ENCODE measurements at regions not wholly inside any gene's neighbourhood (a gene's known extent, or its start where the extent isn't known, plus 50 kb on each side); places are given as distances from the start of the nearest gene placed in this dataset.
A peak's percentile ranks its signal among the peaks of the same experiment; 100 is the strongest.
"Not testable (repeated sequence)": the region's sequence is repeated elsewhere in the genome, so short reads cannot be mapped to it uniquely, and the experiment has no call there.

- peak; percentile 37 for DNase-seq (ENCODE audit: extremely low read depth, low read depth)
Observed at GRCh38 chr5:24110004-24110615, 534.7 kb downstream of the CDH10 start.

GRCh38 chr5:24112420-24112819, 532.4 kb downstream of the CDH10 start:
- no peak for DNase-seq (ENCODE audit: extremely low read depth, low read depth)

GRCh38 chr5:24118351-24118750, 526.4 kb downstream of the CDH10 start:
- no peak for DNase-seq (ENCODE audit: extremely low read depth, low read depth)

- DNase-seq (ENCODE audit: extremely low read depth, low read depth) = no peak
Observed at GRCh38 chr5:24135536-24135935, 509.2 kb downstream of the CDH10 start.

GRCh38 chr5:24141046-24141445, 503.7 kb downstream of the CDH10 start:
- DNase-seq (ENCODE audit: extremely low read depth, low read depth) = no peak

- no peak for DNase-seq (ENCODE audit: extremely low read depth, low read depth)
Observed at GRCh38 chr5:24142341-24142740, 502.4 kb downstream of the CDH10 start.

GRCh38 chr5:24145806-24146205, 499.0 kb downstream of the CDH10 start:
- no peak for DNase-seq (ENCODE audit: extremely low read depth, low read depth)

- DNase-seq (ENCODE audit: extremely low read depth, low read depth) = no peak
Observed at GRCh38 chr5:24161559-24161958, 483.2 kb downstream of the CDH10 start.

GRCh38 chr5:24162343-24162742, 482.4 kb downstream of the CDH10 start:
- DNase-seq (ENCODE audit: extremely low read depth, low read depth) = no peak

GRCh38 chr5:24163091-24163490, 481.7 kb downstream of the CDH10 start:
- no peak for DNase-seq (ENCODE audit: extremely low read depth, low read depth)

- no peak for DNase-seq (ENCODE audit: extremely low read depth, low read depth)
Observed at GRCh38 chr5:24167806-24168205, 477.0 kb downstream of the CDH10 start.

- DNase-seq (ENCODE audit: extremely low read depth, low read depth) = no peak
Observed at GRCh38 chr5:24170026-24170425, 474.8 kb downstream of the CDH10 start.

- not testable (repeated sequence) for DNase-seq (ENCODE audit: extremely low read depth, low read depth)
Observed at GRCh38 chr5:24170930-24171329, 473.8 kb downstream of the CDH10 start.

- DNase-seq (ENCODE audit: extremely low read depth, low read depth) = no peak
Observed at GRCh38 chr5:24177821-24178220, 467.0 kb downstream of the CDH10 start.

GRCh38 chr5:24183981-24184380, 460.8 kb downstream of the CDH10 start:
- DNase-seq (ENCODE audit: extremely low read depth, low read depth) = no peak

- no peak for DNase-seq (ENCODE audit: extremely low read depth, low read depth)
Observed at GRCh38 chr5:24188216-24188925, 456.4 kb downstream of the CDH10 start.

- no peak for DNase-seq (ENCODE audit: extremely low read depth, low read depth)
Observed at GRCh38 chr5:24196789-24197188, 448.0 kb downstream of the CDH10 start.

- no peak for DNase-seq (ENCODE audit: extremely low read depth, low read depth)
Observed at GRCh38 chr5:24208686-24209106, 436.1 kb downstream of the CDH10 start.

- DNase-seq (ENCODE audit: extremely low read depth, low read depth) = no peak
Observed at GRCh38 chr5:24215114-24215513, 429.7 kb downstream of the CDH10 start.

- no peak for DNase-seq (ENCODE audit: extremely low read depth, low read depth)
Observed at GRCh38 chr5:24222876-24223275, 421.9 kb downstream of the CDH10 start.

- DNase-seq (ENCODE audit: extremely low read depth, low read depth) = no peak
Observed at GRCh38 chr5:24225051-24225450, 419.7 kb downstream of the CDH10 start.

GRCh38 chr5:24226479-24226878, 418.3 kb downstream of the CDH10 start:
- DNase-seq (ENCODE audit: extremely low read depth, low read depth) = no peak

- not testable (repeated sequence) for DNase-seq (ENCODE audit: extremely low read depth, low read depth)
Observed at GRCh38 chr5:24227881-24228280, 416.9 kb downstream of the CDH10 start.
